Peyer's patch (tissue), 4 donors: ENCODE measurements at regions not wholly inside any gene's neighbourhood (a gene's known extent, or its start where the extent isn't known, plus 50 kb on each side); places are given as distances from the start of the nearest gene placed in this dataset.

ENCODE experiments used
- CTCF ChIP-seq, 6 experiments: fragments of 450-650 bp in 4 of 6; fragments of 200-600 bp in 2 of 6; sonication (generic) in 1 of 6; IDR thresholded peaks; one replicate each; pipeline ENCODE4 v1.5.1; 2017 to 2019; ENCODE audit warnings: antibody characterized with exemption in 6 of 6, mild to moderate bottlenecking in 3 of 6, moderate library complexity in 1 of 6
- POLR2A ChIP-seq, 2 donors: fragments of 450-650 bp; IDR thresholded peaks; one replicate each; pipeline ENCODE4 v1.5.1; 2017; ENCODE audit warnings: antibody characterized with exemption in 2 of 2, mild to moderate bottlenecking in 2 of 2, moderate library complexity in 2 of 2

GRCh38 chrX:40831750-40832149, 96.4 kb upstream of the MED14 start:
- no peak for TF ChIP-seq CTCF (IDR thresholded peaks at IDR 0.05)
- no peak for TF ChIP-seq POLR2A (IDR thresholded peaks at IDR 0.05)
